ENCODE measurements at regions not wholly inside any gene's neighbourhood (a gene's known extent, or its start where the extent isn't known, plus 50 kb on each side); places are given as distances from the start of the nearest gene placed in this dataset.

DNA sequence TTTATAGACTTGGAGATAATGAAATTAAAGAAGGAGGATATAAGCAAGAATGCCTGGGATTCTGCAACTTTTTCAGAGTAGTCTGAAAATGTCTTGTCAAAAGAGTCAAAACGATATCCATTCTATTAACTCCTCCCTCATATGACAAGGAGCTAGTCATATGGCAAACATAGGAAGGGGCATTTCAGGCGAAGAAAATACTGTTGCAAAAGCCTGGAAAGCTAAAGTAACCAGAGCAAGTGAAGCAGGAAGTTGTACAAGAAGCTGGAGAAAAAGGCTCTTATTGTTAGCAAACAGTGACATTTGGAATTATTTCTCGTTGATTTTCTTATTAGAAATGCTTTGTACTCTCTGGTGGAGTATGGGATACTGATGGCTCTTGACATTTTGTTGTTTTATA is 94.0 kb upstream of the PTPRD start:
- H3K4me1 Mint-ChIP-seq = no peaks in the 10 kb centered on the region
- DNase-seq = no peak
- H3K4me3 Mint-ChIP-seq = no peak overlapping the region
- no peaks in the 10 kb centered on the region for H3K27me3 Mint-ChIP-seq (ENCODE audit: low read depth in 2 of 2)
- 64% methylated on average over 3 of the region's 3 CpGs for WGBS (ENCODE audit: insufficient coverage)
- no peaks in the 10 kb centered on the region for H3K4me1 ChIP-seq (ENCODE audit: control insufficient read depth, insufficient read depth, low read length)
- H3K27ac Mint-ChIP-seq = no peak overlapping the region
- TF ChIP-seq, protein P1, sequence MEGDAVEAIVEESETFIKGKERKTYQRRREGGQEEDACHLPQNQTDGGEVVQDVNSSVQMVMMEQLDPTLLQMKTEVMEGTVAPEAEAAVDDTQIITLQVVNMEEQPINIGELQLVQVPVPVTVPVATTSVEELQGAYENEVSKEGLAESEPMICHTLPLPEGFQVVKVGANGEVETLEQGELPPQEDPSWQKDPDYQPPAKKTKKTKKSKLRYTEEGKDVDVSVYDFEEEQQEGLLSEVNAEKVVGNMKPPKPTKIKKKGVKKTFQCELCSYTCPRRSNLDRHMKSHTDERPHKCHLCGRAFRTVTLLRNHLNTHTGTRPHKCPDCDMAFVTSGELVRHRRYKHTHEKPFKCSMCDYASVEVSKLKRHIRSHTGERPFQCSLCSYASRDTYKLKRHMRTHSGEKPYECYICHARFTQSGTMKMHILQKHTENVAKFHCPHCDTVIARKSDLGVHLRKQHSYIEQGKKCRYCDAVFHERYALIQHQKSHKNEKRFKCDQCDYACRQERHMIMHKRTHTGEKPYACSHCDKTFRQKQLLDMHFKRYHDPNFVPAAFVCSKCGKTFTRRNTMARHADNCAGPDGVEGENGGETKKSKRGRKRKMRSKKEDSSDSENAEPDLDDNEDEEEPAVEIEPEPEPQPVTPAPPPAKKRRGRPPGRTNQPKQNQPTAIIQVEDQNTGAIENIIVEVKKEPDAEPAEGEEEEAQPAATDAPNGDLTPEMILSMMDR (IDR thresholded peaks at IDR 0.05) = no peak
- no peak overlapping the region for H3K27ac ChIP-seq (ENCODE audit: low read length)
- H3K36me3 ChIP-seq (ENCODE audit: control insufficient read depth, insufficient read depth, low read length) = no peaks in the 10 kb centered on the region
- peaks cover 8% of the 10 kb centered on the region for H3K36me3 Mint-ChIP-seq
- no peaks in the 10 kb centered on the region for H3K27me3 ChIP-seq (ENCODE audit: control insufficient read depth, insufficient read depth, low read length)
- H3K9me3 ChIP-seq (ENCODE audit: control insufficient read depth, insufficient read depth, low read length) = peaks cover 2% of the 10 kb centered on the region
- H3K9me3 Mint-ChIP-seq = peaks cover 9 to 11% of the 10 kb centered on the region in 2 donors
- intact Hi-C loops (cut with micrococcal nuclease) = no loop called here
- ATAC-seq = no peak
- H3K4me3 ChIP-seq (ENCODE audit: low read length) = no peak overlapping the region

DNA sequence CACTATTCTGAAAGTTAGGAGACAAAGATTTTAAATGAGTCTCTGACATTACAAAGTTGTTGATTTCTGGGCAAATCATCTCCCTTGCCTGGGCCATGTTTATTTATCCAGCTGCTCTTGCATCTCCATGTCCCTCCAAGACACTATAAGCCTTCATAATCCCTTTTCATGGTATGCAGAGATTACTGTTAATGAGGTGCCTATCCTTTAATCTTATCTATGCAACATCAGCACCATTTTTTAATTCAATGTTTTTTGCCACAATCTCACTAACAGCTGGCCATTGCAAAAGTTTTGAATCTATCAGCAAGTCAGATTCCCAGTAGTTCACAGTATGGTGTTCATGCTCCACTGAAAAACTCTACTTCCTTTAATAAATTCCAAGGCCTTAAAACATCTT is 108.5 kb upstream of the PTPRD start:
- no peaks in the 10 kb centered on the region for H3K27me3 Mint-ChIP-seq (ENCODE audit: low read depth in 2 of 2)
- intact Hi-C loops (cut with micrococcal nuclease) = no loop called here
- Histone ChIP-seq H3K4me1 (ENCODE audit: control insufficient read depth, insufficient read depth, low read length) (no peaks in the 10 kb centered on the region), H3K4me3 (ENCODE audit: low read length) (no peak overlapping the region), H3K27ac (ENCODE audit: low read length) (no peak overlapping the region), H3K27me3 (ENCODE audit: control insufficient read depth, insufficient read depth, low read length) (no peaks in the 10 kb centered on the region), H3K36me3 (ENCODE audit: control insufficient read depth, insufficient read depth, low read length) (no peaks in the 10 kb centered on the region), H3K9me3 (ENCODE audit: control insufficient read depth, insufficient read depth, low read length) (no peaks in the 10 kb centered on the region)
- H3K4me1 Mint-ChIP-seq = no peaks in the 10 kb centered on the region
- no peak for DNase-seq
- no peak overlapping the region for H3K4me3 Mint-ChIP-seq
- H3K9me3 Mint-ChIP-seq = peaks cover 11 to 12% of the 10 kb centered on the region in 2 donors
- H3K36me3 Mint-ChIP-seq = peaks cover 10% of the 10 kb centered on the region
- TF ChIP-seq, protein P1 (IDR thresholded peaks at IDR 0.05) = no peak
- no peak overlapping the region for H3K27ac Mint-ChIP-seq
- no peak for ATAC-seq

DNA sequence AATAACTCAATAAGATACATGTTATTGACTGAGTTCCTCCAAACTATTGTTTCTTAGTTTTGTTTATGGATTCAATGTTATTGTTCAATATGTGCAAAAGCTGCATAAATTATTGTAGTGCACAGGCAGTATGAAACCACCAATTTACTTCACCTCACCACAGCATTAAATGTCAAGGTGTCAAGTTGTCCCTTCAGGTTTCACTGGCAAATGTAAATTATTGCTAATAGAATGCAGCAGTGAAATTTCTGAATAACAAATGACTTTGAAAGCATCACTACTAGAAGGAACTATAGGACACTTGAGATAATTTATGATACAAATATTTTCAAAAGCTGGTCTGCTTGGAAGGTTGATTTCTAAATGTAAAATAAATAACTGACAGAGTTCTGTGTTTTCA is 116.4 kb upstream of the PTPRD start:
- Histone ChIP-seq H3K27me3 (ENCODE audit: control insufficient read depth, insufficient read depth, low read length) (no peaks in the 10 kb centered on the region), H3K36me3 (ENCODE audit: control insufficient read depth, insufficient read depth, low read length) (no peaks in the 10 kb centered on the region), H3K4me3 (ENCODE audit: low read length) (no peak overlapping the region), H3K9me3 (ENCODE audit: control insufficient read depth, insufficient read depth, low read length) (no peaks in the 10 kb centered on the region), H3K4me1 (ENCODE audit: control insufficient read depth, insufficient read depth, low read length) (no peaks in the 10 kb centered on the region), H3K27ac (ENCODE audit: low read length) (no peak overlapping the region)
- TF ChIP-seq, protein P1 (IDR thresholded peaks at IDR 0.05) = no peak
- Mint-ChIP-seq H3K4me3 (no peak overlapping the region), H3K27me3 (ENCODE audit: low read depth in 2 of 2) (no peaks in the 10 kb centered on the region), H3K4me1 (no peaks in the 10 kb centered on the region), H3K27ac (no peak overlapping the region), H3K36me3 (no peaks in the 10 kb centered on the region), H3K9me3 (peaks cover 10 to 18% of the 10 kb centered on the region in 2 donors)
- ATAC-seq (no peak), DNase-seq (no peak)
- intact Hi-C loops (cut with micrococcal nuclease) = no loop called here

DNA sequence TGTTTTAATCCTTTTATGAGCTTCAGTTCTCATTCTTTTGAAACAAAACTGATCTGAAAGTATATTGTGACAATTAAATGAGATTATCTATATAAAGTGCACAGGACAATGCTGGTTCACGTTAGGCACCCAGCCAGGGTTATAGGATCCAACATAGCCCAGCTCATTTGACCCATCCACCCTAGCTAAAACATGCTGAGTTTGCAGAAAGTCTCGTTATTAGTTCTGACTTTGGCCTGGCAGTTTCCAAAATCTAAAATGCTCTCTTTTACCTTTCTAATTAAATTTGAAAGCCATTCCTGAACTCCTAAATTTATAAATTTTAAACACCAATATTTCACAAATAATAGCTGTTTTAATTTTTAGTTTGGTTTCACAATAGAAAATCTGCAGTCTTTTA is 131.9 kb upstream of the PTPRD start:
- no peak for DNase-seq
- intact Hi-C loops (cut with micrococcal nuclease) = no loop called here
- peaks cover 16% of the 10 kb centered on the region for H3K36me3 Mint-ChIP-seq
- H3K4me1 Mint-ChIP-seq = no peaks in the 10 kb centered on the region
- 73% methylated on average over 2 of the region's 2 CpGs for WGBS (ENCODE audit: insufficient coverage)
- H3K27ac Mint-ChIP-seq = no peak overlapping the region
- Histone ChIP-seq H3K4me3 (ENCODE audit: low read length) (no peak overlapping the region), H3K4me1 (ENCODE audit: control insufficient read depth, insufficient read depth, low read length) (no peaks in the 10 kb centered on the region), H3K36me3 (ENCODE audit: control insufficient read depth, insufficient read depth, low read length) (no peaks in the 10 kb centered on the region), H3K9me3 (ENCODE audit: control insufficient read depth, insufficient read depth, low read length) (no peaks in the 10 kb centered on the region), H3K27ac (ENCODE audit: low read length) (no peak overlapping the region), H3K27me3 (ENCODE audit: control insufficient read depth, insufficient read depth, low read length) (no peaks in the 10 kb centered on the region)
- no peak for ATAC-seq
- H3K4me3 Mint-ChIP-seq = no peak overlapping the region
- H3K9me3 Mint-ChIP-seq = peaks cover 19 to 24% of the 10 kb centered on the region in 2 donors
- no peaks in the 10 kb centered on the region for H3K27me3 Mint-ChIP-seq (ENCODE audit: low read depth in 2 of 2)
- TF ChIP-seq, protein P1 (IDR thresholded peaks at IDR 0.05) = no peak
